C4-2B (cell line): ENCODE measurements at regions not wholly inside any gene's neighbourhood (a gene's known extent, or its start where the extent isn't known, plus 50 kb on each side); places are given as distances from the start of the nearest gene placed in this dataset.

Experiments used
- CTCF ChIP-seq: fragments of 450-650 bp; conservative IDR thresholded peaks from 2 replicates; pipeline ENCODE4 v1.5.1; 2017; ENCODE audit warnings: mild to moderate bottlenecking
- ZFX ChIP-seq: fragments of 450-650 bp; IDR thresholded peaks from 2 replicates; pipeline ENCODE4 v1.6.1; 2017

- no peak for TF ChIP-seq CTCF
- TF ChIP-seq ZFX = no peak
These were observed 120.4 kb downstream of the FOXG1 start for GRCh38 chr14:28886940-28887339.
